ENCODE measurements at regions not wholly inside any gene's neighbourhood (a gene's known extent, or its start where the extent isn't known, plus 50 kb on each side); places are given as distances from the start of the nearest gene placed in this dataset.

DNA sequence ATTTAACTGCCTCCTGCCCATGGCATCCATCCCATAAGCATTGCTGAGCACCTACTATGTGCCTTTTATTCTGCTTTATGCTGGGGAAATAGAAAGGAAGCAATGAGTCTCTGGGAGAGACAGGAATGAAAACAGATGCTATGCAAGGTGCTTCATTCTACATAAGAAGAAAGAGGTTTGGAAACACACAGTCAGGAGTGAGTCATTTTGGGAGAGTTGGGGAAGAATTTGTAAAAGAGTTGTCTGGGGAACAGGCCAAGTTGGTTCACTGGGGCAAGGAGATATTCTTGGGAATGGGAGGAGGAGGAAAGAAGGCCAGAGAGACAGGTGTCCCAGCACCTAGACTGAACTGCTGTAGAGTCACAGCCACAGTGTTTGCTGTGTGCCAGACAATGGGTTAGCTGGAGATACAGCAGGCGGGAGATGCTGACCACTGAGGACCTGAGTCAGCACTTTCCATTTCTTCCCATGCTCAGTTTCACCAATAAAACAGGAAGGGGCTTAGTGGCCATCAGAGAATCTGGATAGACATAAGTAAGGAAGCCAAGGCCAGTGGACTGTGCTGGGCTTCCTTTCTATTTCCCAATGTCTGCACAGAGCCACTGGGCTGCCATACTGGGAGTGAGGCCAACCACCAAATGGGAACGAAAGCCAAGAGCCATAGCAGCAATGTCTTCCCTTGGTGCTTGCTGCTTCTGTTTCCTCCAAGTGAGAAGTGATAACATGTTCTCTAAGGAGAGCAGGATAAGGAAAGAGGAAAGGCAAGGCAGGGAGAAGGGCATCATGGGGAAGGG lies 187.7 kb upstream of the USP24 start:
- H3K79me1 ChIP-seq (ENCODE audit: insufficient read depth, low read depth, low read length, poor library complexity, severe bottlenecking) = no peaks in the 10 kb centered on the region
- H3K14ac ChIP-seq (ENCODE audit: insufficient read depth, low read length) = no peak overlapping the region
- H3K27ac ChIP-seq (ENCODE audit: insufficient read length, low read depth, low read length) = no peak overlapping the region
- H4K20me1 ChIP-seq (ENCODE audit: control insufficient read depth, insufficient read depth, insufficient read length) = no peaks in the 10 kb centered on the region
- Mint-ChIP-seq H3K4me3 (no peak overlapping the region), H3K27me3 (ENCODE audit: low read depth) (peaks cover 2% of the 10 kb centered on the region), H3K36me3 (ENCODE audit: insufficient read depth in 1 of 3, low read depth in 3 of 3) (no peaks in the 10 kb centered on the region), H3K4me1 (peaks cover 3 to 5% of the 10 kb centered on the region in 2 experiments; a peak in 3 of 4 replicates), H3K27ac (no peak overlapping the region), H3K9me3 (no peaks in the 10 kb centered on the region; a peak in 1 of 5 replicates)
- H2BK120ac ChIP-seq (ENCODE audit: low read depth, low read length, poor library complexity, severe bottlenecking) = no peak overlapping the region
- no peak overlapping the region for H2AK5ac ChIP-seq (ENCODE audit: insufficient read length, low read length)
- H3K27me3 ChIP-seq (ENCODE audit: insufficient read depth, low read length) = no peaks in the 10 kb centered on the region
- no peak overlapping the region for H4K91ac ChIP-seq (ENCODE audit: insufficient read length, low read depth, low read length)
- no peak overlapping the region for H2AFZ ChIP-seq (ENCODE audit: low read length)
- no peak overlapping the region for H3K18ac ChIP-seq (ENCODE audit: insufficient read length, low read depth, low read length)
- no peak overlapping the region for H2BK5ac ChIP-seq (ENCODE audit: insufficient read length, low read length)
- H3K9me3 ChIP-seq (ENCODE audit: control insufficient read depth, low read depth, low read length) = no peaks in the 10 kb centered on the region
- no peak overlapping the region for H3K9ac ChIP-seq (ENCODE audit: extremely low read depth, insufficient read length, low read length)
- TF ChIP-seq, protein P1, sequence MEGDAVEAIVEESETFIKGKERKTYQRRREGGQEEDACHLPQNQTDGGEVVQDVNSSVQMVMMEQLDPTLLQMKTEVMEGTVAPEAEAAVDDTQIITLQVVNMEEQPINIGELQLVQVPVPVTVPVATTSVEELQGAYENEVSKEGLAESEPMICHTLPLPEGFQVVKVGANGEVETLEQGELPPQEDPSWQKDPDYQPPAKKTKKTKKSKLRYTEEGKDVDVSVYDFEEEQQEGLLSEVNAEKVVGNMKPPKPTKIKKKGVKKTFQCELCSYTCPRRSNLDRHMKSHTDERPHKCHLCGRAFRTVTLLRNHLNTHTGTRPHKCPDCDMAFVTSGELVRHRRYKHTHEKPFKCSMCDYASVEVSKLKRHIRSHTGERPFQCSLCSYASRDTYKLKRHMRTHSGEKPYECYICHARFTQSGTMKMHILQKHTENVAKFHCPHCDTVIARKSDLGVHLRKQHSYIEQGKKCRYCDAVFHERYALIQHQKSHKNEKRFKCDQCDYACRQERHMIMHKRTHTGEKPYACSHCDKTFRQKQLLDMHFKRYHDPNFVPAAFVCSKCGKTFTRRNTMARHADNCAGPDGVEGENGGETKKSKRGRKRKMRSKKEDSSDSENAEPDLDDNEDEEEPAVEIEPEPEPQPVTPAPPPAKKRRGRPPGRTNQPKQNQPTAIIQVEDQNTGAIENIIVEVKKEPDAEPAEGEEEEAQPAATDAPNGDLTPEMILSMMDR (conservative IDR thresholded peaks at IDR 0.05) = no peak
- no peak overlapping the region for H3K23ac ChIP-seq (ENCODE audit: insufficient read length, low read depth, low read length)
- no peak overlapping the region for H2BK15ac ChIP-seq (ENCODE audit: low read depth, low read length)
- H2BK20ac ChIP-seq (ENCODE audit: low read depth, low read length, poor library complexity, severe bottlenecking) = no peak overlapping the region
- no peak overlapping the region for H3K56ac ChIP-seq (ENCODE audit: insufficient read length, low read depth, low read length)
- H4K5ac ChIP-seq (ENCODE audit: insufficient read length, low read depth, low read length) = no peak overlapping the region
- no peak overlapping the region for H3K4ac ChIP-seq (ENCODE audit: low read depth, low read length)
- H3K4me2 ChIP-seq (ENCODE audit: insufficient read depth, insufficient read length, low read length) = no peak overlapping the region
- no peak overlapping the region for H4K8ac ChIP-seq (replicated peaks; ENCODE audit: insufficient read length, low read depth, low read length)
- WGBS (ENCODE audit: extremely low coverage, insufficient read length, low lambda C conversion rate) = no CpG with 5 or more reads among the region's 2 CpGs
- H3T11ph ChIP-seq (ENCODE audit: low read length) = no peak overlapping the region
- no peak overlapping the region for H2BK12ac ChIP-seq (ENCODE audit: insufficient read length, low read depth, low read length)
- DNase-seq = no peak
- H3K4me1 ChIP-seq (ENCODE audit: insufficient read depth, low read length) = no peaks in the 10 kb centered on the region
- H3K79me2 ChIP-seq (ENCODE audit: insufficient read depth, low read length) = no peaks in the 10 kb centered on the region
- H3K23me2 ChIP-seq (ENCODE audit: insufficient read length, low read depth, low read length, poor library complexity, severe bottlenecking) = no peaks in the 10 kb centered on the region

Measured in H9 (cell line).